ENCODE measurements at regions not wholly inside any gene's neighbourhood (a gene's known extent, or its start where the extent isn't known, plus 50 kb on each side); places are given as distances from the start of the nearest gene placed in this dataset.
"Not testable (repeated sequence)": the region's sequence is repeated elsewhere in the genome, so short reads cannot be mapped to it uniquely, and the experiment has no call there.

DNA sequence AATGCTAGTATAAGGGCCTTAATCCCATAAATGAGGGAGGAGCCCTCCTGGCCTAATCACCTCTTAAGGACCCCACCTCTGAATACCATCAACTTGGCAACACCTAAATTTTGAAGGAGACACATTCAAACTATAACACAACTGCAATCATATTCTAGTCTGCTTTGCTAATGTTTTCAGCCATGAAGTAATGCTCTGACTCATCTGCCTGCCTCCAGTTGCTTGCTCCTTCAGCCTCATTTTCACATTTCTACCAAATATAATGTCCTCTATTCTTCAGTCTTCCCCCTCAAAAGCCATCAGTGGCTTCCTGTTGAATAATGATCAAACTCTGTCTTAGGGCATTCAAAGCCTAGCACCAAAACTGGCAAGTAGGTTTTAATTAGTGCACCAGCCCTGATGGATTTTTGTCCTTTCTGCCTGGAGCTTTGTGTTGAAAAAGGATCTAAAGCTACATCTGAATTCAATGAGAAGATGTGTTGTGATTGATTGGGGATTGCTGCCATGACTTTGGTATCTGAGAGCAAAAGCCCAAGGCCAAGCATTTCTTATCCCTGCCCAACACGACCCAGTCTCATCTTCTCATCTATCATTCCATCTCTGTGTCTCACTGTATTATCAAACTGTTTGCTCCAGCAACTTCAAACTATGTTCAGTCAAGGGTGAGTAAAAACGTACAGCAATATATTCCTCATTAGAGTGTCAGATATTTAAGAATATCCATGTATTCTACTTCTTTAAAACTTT is 140.8 kb upstream of the ELAC2 start:
- no peaks in the 10 kb centered on the region for H3K27me3 Mint-ChIP-seq (ENCODE audit: low read depth)
- intact Hi-C loops (cut with micrococcal nuclease), result no loop called here
- DNase-seq (ENCODE audit: low spot score), result no peak
- H3K36me3 Mint-ChIP-seq (ENCODE audit: low read depth), result no peaks in the 10 kb centered on the region
- no peaks in the 10 kb centered on the region for H3K9me3 Mint-ChIP-seq
- no peak overlapping the region for H3K27ac Mint-ChIP-seq
- no peak overlapping the region for H3K4me3 Mint-ChIP-seq (ENCODE audit: low read depth)
- no peaks in the 10 kb centered on the region for H3K4me1 Mint-ChIP-seq (ENCODE audit: low read depth)

- no peaks in the 10 kb centered on the region for H3K36me3 Mint-ChIP-seq (ENCODE audit: low read depth)
Observed at GRCh38 chr17:13157656-13158055, 139.8 kb upstream of the ELAC2 start.

DNA sequence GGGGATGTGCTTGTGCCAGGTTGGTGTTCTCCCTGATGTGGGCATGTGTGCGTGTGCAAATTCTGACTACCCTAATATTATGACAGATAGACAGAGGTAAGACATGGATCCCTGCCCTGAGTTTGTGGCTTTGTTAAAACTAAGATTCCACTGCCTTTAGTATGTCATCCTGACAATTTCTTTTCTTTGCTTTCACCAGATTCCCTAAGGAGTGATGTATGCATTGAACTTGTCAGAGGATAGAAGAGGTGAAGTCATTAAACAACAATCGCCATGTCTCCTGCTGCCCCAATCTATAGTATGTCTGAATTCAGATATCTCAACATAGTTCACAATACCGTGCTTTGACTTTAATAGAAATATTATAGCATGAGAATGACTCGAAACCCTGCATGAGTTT is 137.1 kb upstream of the ELAC2 start:
- Mint-ChIP-seq H3K27ac (no peak overlapping the region), H3K4me3 (ENCODE audit: low read depth) (no peak overlapping the region), H3K27me3 (ENCODE audit: low read depth) (no peaks in the 10 kb centered on the region), H3K9me3 (no peaks in the 10 kb centered on the region), H3K4me1 (ENCODE audit: low read depth) (no peaks in the 10 kb centered on the region), H3K36me3 (ENCODE audit: low read depth) (no peaks in the 10 kb centered on the region)
- no peak for DNase-seq (ENCODE audit: low spot score)
- intact Hi-C loops (cut with micrococcal nuclease), result no loop called here

More at GRCh38 chr17:13157656-13158055, 139.8 kb upstream of the ELAC2 start:
- no peak overlapping the region for H3K27ac Mint-ChIP-seq
- H3K4me1 Mint-ChIP-seq (ENCODE audit: low read depth), result no peaks in the 10 kb centered on the region
- no peak overlapping the region for H3K4me3 Mint-ChIP-seq (ENCODE audit: low read depth)
- H3K27me3 Mint-ChIP-seq (ENCODE audit: low read depth), result no peaks in the 10 kb centered on the region
- intact Hi-C loops (cut with micrococcal nuclease), result no loop called here
- no peaks in the 10 kb centered on the region for H3K9me3 Mint-ChIP-seq
- DNase-seq (ENCODE audit: low spot score), result no peak

DNA sequence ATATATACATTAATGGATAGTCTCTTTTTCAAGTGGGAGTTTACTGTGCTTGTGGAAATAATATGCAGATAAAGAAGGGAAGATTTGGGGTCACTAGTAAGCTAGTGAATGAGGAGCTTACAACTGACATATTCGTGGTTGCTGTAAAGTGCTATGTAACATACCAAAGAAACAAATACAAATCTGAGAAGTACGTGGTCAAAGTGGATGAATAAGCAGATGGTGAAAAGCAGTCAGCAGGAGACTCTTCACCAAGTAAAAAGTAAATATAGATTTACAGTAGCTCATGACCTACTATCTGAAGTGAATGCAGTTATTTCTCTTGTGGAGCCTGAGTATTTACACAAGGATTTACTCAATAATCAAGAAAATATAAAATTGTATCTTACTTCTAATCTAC is 136.6 kb upstream of the ELAC2 start:
- intact Hi-C loops (cut with micrococcal nuclease), result no loop called here
- Mint-ChIP-seq H3K36me3 (ENCODE audit: low read depth) (no peaks in the 10 kb centered on the region), H3K9me3 (no peaks in the 10 kb centered on the region), H3K4me3 (ENCODE audit: low read depth) (no peak overlapping the region), H3K4me1 (ENCODE audit: low read depth) (no peaks in the 10 kb centered on the region), H3K27me3 (ENCODE audit: low read depth) (no peaks in the 10 kb centered on the region), H3K27ac (no peak overlapping the region)
- no peak for DNase-seq (ENCODE audit: low spot score)

DNA sequence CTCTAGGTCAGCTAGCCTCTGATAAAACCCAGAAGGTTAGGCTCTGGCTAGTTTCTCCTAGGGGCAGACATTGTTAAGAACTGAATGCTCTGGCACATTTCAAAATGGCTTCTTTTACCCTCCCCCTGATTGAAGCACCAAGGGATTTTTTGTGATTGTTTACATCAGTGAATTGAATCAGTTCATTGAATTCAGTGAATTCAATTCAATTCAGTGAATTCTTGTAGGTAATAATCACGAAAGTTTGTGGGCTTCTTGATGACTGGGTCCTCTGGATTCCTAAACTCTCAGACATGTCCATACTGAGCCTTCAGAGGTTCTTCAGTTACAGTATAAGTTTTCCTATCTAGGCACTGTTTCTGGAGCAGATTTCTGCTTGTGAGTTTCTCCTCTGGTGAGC is 135.2 kb upstream of the ELAC2 start:
- Mint-ChIP-seq H3K4me1 (ENCODE audit: low read depth) (no peaks in the 10 kb centered on the region), H3K9me3 (no peaks in the 10 kb centered on the region), H3K27me3 (ENCODE audit: low read depth) (no peaks in the 10 kb centered on the region), H3K36me3 (ENCODE audit: low read depth) (no peaks in the 10 kb centered on the region), H3K27ac (no peak overlapping the region), H3K4me3 (ENCODE audit: low read depth) (no peak overlapping the region)
- DNase-seq (ENCODE audit: low spot score), result no peak
- intact Hi-C loops (cut with micrococcal nuclease), result no loop called here

- no peaks in the 10 kb centered on the region for H3K36me3 Mint-ChIP-seq (ENCODE audit: low read depth)
Observed at GRCh38 chr17:13152501-13152900, 134.7 kb upstream of the ELAC2 start.

GRCh38 chr17:13150738-13151137 is 132.9 kb upstream of the ELAC2 start:
- H3K27ac Mint-ChIP-seq; H3K4me1 Mint-ChIP-seq (ENCODE audit: low read depth); H3K9me3 Mint-ChIP-seq; DNase-seq (ENCODE audit: low spot score); H3K4me3 Mint-ChIP-seq (ENCODE audit: low read depth); intact Hi-C loops (cut with micrococcal nuclease); H3K27me3 Mint-ChIP-seq (ENCODE audit: low read depth); H3K36me3 Mint-ChIP-seq (ENCODE audit: low read depth): not testable (repeated sequence)

More at GRCh38 chr17:13152501-13152900, 134.7 kb upstream of the ELAC2 start:
- H3K4me1 Mint-ChIP-seq (ENCODE audit: low read depth), result no peaks in the 10 kb centered on the region
- intact Hi-C loops (cut with micrococcal nuclease), result no loop called here
- H3K4me3 Mint-ChIP-seq (ENCODE audit: low read depth), result no peak overlapping the region
- no peak overlapping the region for H3K27ac Mint-ChIP-seq
- H3K9me3 Mint-ChIP-seq, result no peaks in the 10 kb centered on the region
- H3K27me3 Mint-ChIP-seq (ENCODE audit: low read depth), result no peaks in the 10 kb centered on the region
- no peak for DNase-seq (ENCODE audit: low spot score)

DNA sequence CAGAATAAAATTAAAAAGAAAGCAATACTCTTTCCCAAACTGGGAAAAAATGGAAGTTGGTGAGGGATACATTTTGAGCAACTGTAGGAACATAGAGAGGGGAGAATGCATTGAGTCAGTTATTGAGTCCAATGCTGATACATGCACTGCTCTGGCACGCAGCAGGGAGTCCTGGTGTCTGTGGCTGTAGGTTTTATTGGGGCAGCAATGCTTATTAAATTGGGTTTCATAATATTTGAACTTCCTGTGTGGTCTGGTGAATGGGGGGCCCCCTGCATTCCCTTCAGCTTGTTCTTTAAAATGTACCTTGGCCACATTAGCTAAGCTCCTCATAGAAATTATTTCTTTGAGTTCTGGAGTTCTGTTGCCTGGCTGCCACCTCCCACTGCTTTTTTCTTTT is 125.2 kb upstream of the ELAC2 start:
- H3K9me3 Mint-ChIP-seq, result peaks cover 8% of the 10 kb centered on the region
- H3K4me1 Mint-ChIP-seq (ENCODE audit: low read depth), result no peaks in the 10 kb centered on the region
- no peaks in the 10 kb centered on the region for H3K36me3 Mint-ChIP-seq (ENCODE audit: low read depth)
- no peak for DNase-seq (ENCODE audit: low spot score)
- no peak overlapping the region for H3K27ac Mint-ChIP-seq
- intact Hi-C loops (cut with micrococcal nuclease), result no loop called here
- H3K4me3 Mint-ChIP-seq (ENCODE audit: low read depth), result no peak overlapping the region
- H3K27me3 Mint-ChIP-seq (ENCODE audit: low read depth), result no peaks in the 10 kb centered on the region

- no peaks in the 10 kb centered on the region for H3K36me3 Mint-ChIP-seq (ENCODE audit: low read depth)
- intact Hi-C loops (cut with micrococcal nuclease), result no loop called here
- no peak overlapping the region for H3K27ac Mint-ChIP-seq
- H3K9me3 Mint-ChIP-seq, result peaks cover 16% of the 10 kb centered on the region
- H3K27me3 Mint-ChIP-seq (ENCODE audit: low read depth), result no peaks in the 10 kb centered on the region
- no peak for DNase-seq (ENCODE audit: low spot score)
- no peaks in the 10 kb centered on the region for H3K4me1 Mint-ChIP-seq (ENCODE audit: low read depth)
- H3K4me3 Mint-ChIP-seq (ENCODE audit: low read depth), result no peak overlapping the region
Observed at GRCh38 chr17:13140750-13141149, 122.9 kb upstream of the ELAC2 start.

DNA sequence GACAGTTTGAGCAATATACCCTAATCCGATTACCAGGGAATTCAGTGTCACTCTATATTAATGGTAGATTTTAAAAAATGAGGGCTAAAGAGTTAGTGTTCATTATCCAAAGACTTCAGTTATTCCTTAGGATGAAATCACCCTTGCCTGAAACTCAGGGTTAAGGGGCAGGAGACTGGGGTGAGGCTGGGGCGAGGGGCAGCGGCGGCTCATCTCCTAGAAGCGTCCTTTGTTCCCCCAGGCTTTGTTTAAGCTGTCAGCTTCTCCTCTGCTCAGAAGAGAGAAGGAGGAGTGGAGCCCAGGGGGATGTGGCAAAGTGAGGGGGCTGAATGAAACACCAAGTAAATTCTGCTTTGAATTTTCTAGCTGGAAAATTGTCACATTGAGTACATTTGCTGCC is 117.7 kb upstream of the ELAC2 start:
- Mint-ChIP-seq H3K36me3 (ENCODE audit: low read depth) (no peaks in the 10 kb centered on the region), H3K4me1 (ENCODE audit: low read depth) (no peaks in the 10 kb centered on the region), H3K4me3 (ENCODE audit: low read depth) (no peak overlapping the region), H3K27me3 (ENCODE audit: low read depth) (no peaks in the 10 kb centered on the region), H3K9me3 (peaks cover 21% of the 10 kb centered on the region), H3K27ac (no peak overlapping the region)
- DNase-seq (ENCODE audit: low spot score), result no peak
- intact Hi-C loops (cut with micrococcal nuclease), result no loop called here

DNA sequence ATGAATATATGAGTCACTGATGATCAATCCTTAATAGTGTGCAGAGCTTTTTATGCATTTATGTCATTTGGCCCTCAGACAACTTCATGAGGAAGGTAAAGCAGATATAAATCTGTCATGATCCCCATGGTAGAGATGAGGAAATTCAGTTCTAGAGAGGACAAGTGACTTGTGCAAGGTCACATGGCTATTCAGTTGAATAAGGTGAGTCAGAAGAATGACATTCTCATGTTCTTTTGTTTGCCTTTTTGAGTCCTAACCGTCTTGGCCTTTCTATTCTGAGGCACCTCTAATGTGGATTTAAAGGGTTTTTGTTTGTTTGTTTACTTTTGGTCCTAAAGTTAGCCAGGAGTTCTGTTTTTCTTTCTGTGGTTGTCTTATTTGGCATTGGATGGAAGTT is 116.2 kb upstream of the ELAC2 start:
- H3K36me3 Mint-ChIP-seq (ENCODE audit: low read depth), result no peaks in the 10 kb centered on the region
- no peak for DNase-seq (ENCODE audit: low spot score)
- no peaks in the 10 kb centered on the region for H3K4me1 Mint-ChIP-seq (ENCODE audit: low read depth)
- peaks cover 19% of the 10 kb centered on the region for H3K9me3 Mint-ChIP-seq
- H3K4me3 Mint-ChIP-seq (ENCODE audit: low read depth), result no peak overlapping the region
- intact Hi-C loops (cut with micrococcal nuclease), result no loop called here
- H3K27me3 Mint-ChIP-seq (ENCODE audit: low read depth), result no peaks in the 10 kb centered on the region
- H3K27ac Mint-ChIP-seq, result no peak overlapping the region

DNA sequence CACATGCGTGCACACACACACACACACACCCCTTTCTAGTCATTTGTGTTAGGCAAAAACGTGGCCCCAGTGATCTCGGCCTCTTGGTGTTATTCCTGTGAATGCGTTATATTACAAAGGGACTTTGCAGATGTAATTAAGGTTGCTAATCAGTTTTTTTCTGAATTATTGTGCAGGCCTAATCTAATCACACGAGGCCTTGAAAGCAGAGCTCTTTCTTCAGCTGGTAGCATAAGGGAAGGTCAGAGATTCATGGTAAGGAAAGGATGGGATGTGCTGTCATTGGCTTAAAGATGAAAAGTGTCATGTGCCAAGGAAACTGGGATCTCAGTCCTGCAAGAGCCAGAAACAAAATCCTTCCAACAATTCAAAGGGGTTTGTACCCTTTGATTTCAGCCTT is 113.4 kb upstream of the ELAC2 start:
- intact Hi-C loops (cut with micrococcal nuclease), result no loop called here
- no peaks in the 10 kb centered on the region for H3K4me1 Mint-ChIP-seq (ENCODE audit: low read depth)
- no peak overlapping the region for H3K27ac Mint-ChIP-seq
- no peaks in the 10 kb centered on the region for H3K36me3 Mint-ChIP-seq (ENCODE audit: low read depth)
- peaks cover 7% of the 10 kb centered on the region for H3K9me3 Mint-ChIP-seq
- no peak overlapping the region for H3K4me3 Mint-ChIP-seq (ENCODE audit: low read depth)
- no peak for DNase-seq (ENCODE audit: low spot score)
- H3K27me3 Mint-ChIP-seq (ENCODE audit: low read depth), result no peaks in the 10 kb centered on the region

DNA sequence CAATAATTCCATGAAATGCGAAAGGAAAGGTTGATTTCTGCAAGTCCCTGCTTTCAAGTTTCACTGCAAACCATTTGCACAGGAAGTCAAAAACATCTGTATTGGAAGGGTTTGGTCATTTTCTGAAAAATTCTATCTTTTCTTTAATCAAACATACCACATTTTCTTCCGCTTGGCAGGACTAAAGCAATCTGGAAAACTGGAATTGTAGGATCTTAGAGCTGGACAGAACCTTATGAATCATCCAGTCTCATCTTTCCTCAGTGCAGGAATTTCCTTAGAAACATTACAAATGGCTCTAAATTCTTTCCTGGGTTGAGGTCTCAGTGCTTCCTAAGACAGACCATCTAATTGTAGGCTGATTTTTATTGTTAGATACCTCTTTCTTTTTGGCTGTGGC is 111.5 kb upstream of the ELAC2 start:
- H3K9me3 Mint-ChIP-seq, result peaks cover 3% of the 10 kb centered on the region
- no peaks in the 10 kb centered on the region for H3K36me3 Mint-ChIP-seq (ENCODE audit: low read depth)
- H3K27ac Mint-ChIP-seq, result no peak overlapping the region
- DNase-seq (ENCODE audit: low spot score), result no peak
- H3K27me3 Mint-ChIP-seq (ENCODE audit: low read depth), result no peaks in the 10 kb centered on the region
- intact Hi-C loops (cut with micrococcal nuclease), result no loop called here
- no peaks in the 10 kb centered on the region for H3K4me1 Mint-ChIP-seq (ENCODE audit: low read depth)
- H3K4me3 Mint-ChIP-seq (ENCODE audit: low read depth), result no peak overlapping the region

DNA sequence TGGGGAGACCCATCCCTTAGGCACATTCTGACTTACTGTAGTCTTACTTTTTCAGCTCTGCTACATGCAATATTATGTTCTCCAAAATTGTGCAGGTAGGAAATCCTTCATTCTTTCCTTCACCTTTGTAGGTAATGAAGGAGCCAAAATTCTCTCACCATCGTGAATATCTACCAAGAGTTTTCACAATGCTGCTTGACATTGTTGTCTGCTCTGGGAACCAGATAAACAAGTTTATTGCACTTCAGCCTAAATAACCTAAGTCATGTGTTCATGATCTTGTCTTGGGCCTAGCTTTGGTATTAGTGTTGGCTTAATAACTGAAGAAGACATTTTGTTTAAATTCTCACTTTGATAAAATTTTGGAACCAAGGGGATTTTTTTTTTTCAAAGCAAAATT is 110.8 kb upstream of the ELAC2 start:
- H3K4me3 Mint-ChIP-seq (ENCODE audit: low read depth), result no peak overlapping the region
- intact Hi-C loops (cut with micrococcal nuclease), result no loop called here
- H3K27me3 Mint-ChIP-seq (ENCODE audit: low read depth), result no peaks in the 10 kb centered on the region
- H3K36me3 Mint-ChIP-seq (ENCODE audit: low read depth), result no peaks in the 10 kb centered on the region
- peaks cover 3% of the 10 kb centered on the region for H3K9me3 Mint-ChIP-seq
- no peak overlapping the region for H3K27ac Mint-ChIP-seq
- H3K4me1 Mint-ChIP-seq (ENCODE audit: low read depth), result no peaks in the 10 kb centered on the region
- DNase-seq (ENCODE audit: low spot score), result no peak

Measured in activated T-helper 2 cell treated with anti-CD3 and anti-CD28 coated beads, Interferon-gamma antibody, Interleukin-2, Interleukin-4, amounts not matched to agents 10 μg/mL and 5 μg/mL and 100 μg/mL, durations not matched to agents 14 hours and 24 hours and 36 hours (primary cell).